ENCODE measurements at regions not wholly inside any gene's neighbourhood (a gene's known extent, or its start where the extent isn't known, plus 50 kb on each side); places are given as distances from the start of the nearest gene placed in this dataset.

GRCh38 chr11:21965221-21965620, 227.7 kb upstream of the ANO5 start:
- Histone ChIP-seq H3K9ac (ENCODE audit: insufficient read depth, low read length) (no peak overlapping the region), H2AFZ (ENCODE audit: low read length) (no peak overlapping the region), H3K4me1 (ENCODE audit: control insufficient read depth, extremely low read depth, insufficient read depth, low read length) (no peaks in the 10 kb centered on the region), H3K79me2 (ENCODE audit: control insufficient read depth, insufficient read depth, low read length) (no peaks in the 10 kb centered on the region), H3K4me3 (replicated peaks in 1 of 4; ENCODE audit: control extremely low read depth in 1 of 4, insufficient read depth in 1 of 4, low read depth in 3 of 4, low read length in 4 of 4) (no peak overlapping the region), H3K27ac (ENCODE audit: insufficient read depth, low read length) (no peak overlapping the region), H3K36me3 (ENCODE audit: control insufficient read depth, insufficient read depth, low read length) (no peaks in the 10 kb centered on the region), H3K4me2 (ENCODE audit: extremely low read depth, insufficient read depth, low read length) (no peak overlapping the region), H3K9me3 (ENCODE audit: control insufficient read depth, insufficient read depth, low read depth, low read length) (no peaks in the 10 kb centered on the region), H4K20me1 (ENCODE audit: control insufficient read depth, extremely low read depth, insufficient read depth, low read length) (no peaks in the 10 kb centered on the region), H3K27me3 (ENCODE audit: control insufficient read depth, insufficient read depth, low read length) (no peaks in the 10 kb centered on the region)
- TF ChIP-seq EZH2 (IDR thresholded peaks at IDR 0.05; ENCODE audit: low read length, missing control alignments) (no peak), CTCF (conservative IDR thresholded peaks at IDR 0.05 in 1 of 2, IDR thresholded peaks at IDR 0.05 in 1 of 2; ENCODE audit: low read depth in 1 of 2, low read length in 2 of 2) (no peak)
- DNase-seq (ENCODE audit: low read depth in 2 of 2), result no peak

GRCh38 chr11:21968702-21969101, 224.2 kb upstream of the ANO5 start:
- H3K36me3 ChIP-seq (ENCODE audit: control insufficient read depth, insufficient read depth, low read length), result no peaks in the 10 kb centered on the region
- no peaks in the 10 kb centered on the region for H3K79me2 ChIP-seq (ENCODE audit: control insufficient read depth, insufficient read depth, low read length)
- H3K27ac ChIP-seq (ENCODE audit: insufficient read depth, low read length), result no peak overlapping the region
- no peak overlapping the region for H3K9ac ChIP-seq (ENCODE audit: insufficient read depth, low read length)
- TF ChIP-seq EZH2 (IDR thresholded peaks at IDR 0.05; ENCODE audit: low read length, missing control alignments) (no peak), CTCF (conservative IDR thresholded peaks at IDR 0.05 in 1 of 2, IDR thresholded peaks at IDR 0.05 in 1 of 2; ENCODE audit: low read depth in 1 of 2, low read length in 2 of 2) (no peak)
- no peak for DNase-seq (ENCODE audit: low read depth in 2 of 2)
- no peaks in the 10 kb centered on the region for H3K4me1 ChIP-seq (ENCODE audit: control insufficient read depth, extremely low read depth, insufficient read depth, low read length)
- no peak overlapping the region for H3K4me3 ChIP-seq (replicated peaks in 1 of 4; ENCODE audit: control extremely low read depth in 1 of 4, insufficient read depth in 1 of 4, low read depth in 3 of 4, low read length in 4 of 4)
- no peak overlapping the region for H3K4me2 ChIP-seq (ENCODE audit: extremely low read depth, insufficient read depth, low read length)
- H3K9me3 ChIP-seq (ENCODE audit: control insufficient read depth, insufficient read depth, low read depth, low read length), result no peaks in the 10 kb centered on the region
- H4K20me1 ChIP-seq (ENCODE audit: control insufficient read depth, extremely low read depth, insufficient read depth, low read length), result no peaks in the 10 kb centered on the region
- no peaks in the 10 kb centered on the region for H3K27me3 ChIP-seq (ENCODE audit: control insufficient read depth, insufficient read depth, low read length)
- H2AFZ ChIP-seq (ENCODE audit: low read length), result no peak overlapping the region

- Histone ChIP-seq H3K4me2 (ENCODE audit: extremely low read depth, insufficient read depth, low read length) (no peak overlapping the region), H3K4me3 (replicated peaks in 1 of 4; ENCODE audit: control extremely low read depth in 1 of 4, insufficient read depth in 1 of 4, low read depth in 3 of 4, low read length in 4 of 4) (no peak overlapping the region), H3K79me2 (ENCODE audit: control insufficient read depth, insufficient read depth, low read length) (no peaks in the 10 kb centered on the region), H3K4me1 (ENCODE audit: control insufficient read depth, extremely low read depth, insufficient read depth, low read length) (no peaks in the 10 kb centered on the region), H3K9me3 (ENCODE audit: control insufficient read depth, insufficient read depth, low read depth, low read length) (no peaks in the 10 kb centered on the region), H3K27ac (ENCODE audit: insufficient read depth, low read length) (no peak overlapping the region), H4K20me1 (ENCODE audit: control insufficient read depth, extremely low read depth, insufficient read depth, low read length) (no peaks in the 10 kb centered on the region), H3K27me3 (ENCODE audit: control insufficient read depth, insufficient read depth, low read length) (no peaks in the 10 kb centered on the region), H3K9ac (ENCODE audit: insufficient read depth, low read length) (no peak overlapping the region), H2AFZ (ENCODE audit: low read length) (no peak overlapping the region), H3K36me3 (ENCODE audit: control insufficient read depth, insufficient read depth, low read length) (no peaks in the 10 kb centered on the region)
- TF ChIP-seq CTCF (conservative IDR thresholded peaks at IDR 0.05 in 1 of 2, IDR thresholded peaks at IDR 0.05 in 1 of 2; ENCODE audit: low read depth in 1 of 2, low read length in 2 of 2) (no peak), EZH2 (IDR thresholded peaks at IDR 0.05; ENCODE audit: low read length, missing control alignments) (no peak)
- DNase-seq (ENCODE audit: low read depth in 2 of 2), result no peak
Measured at GRCh38 chr11:21969841-21970240, 223.0 kb upstream of the ANO5 start.
